HEK293T (cell line): ENCODE measurements at regions not wholly inside any gene's neighbourhood (a gene's known extent, or its start where the extent isn't known, plus 50 kb on each side); places are given as distances from the start of the nearest gene placed in this dataset.

Source experiments
- BHLHE40 ChIP-seq: fragments of 450-650 bp; IDR thresholded peaks from 2 replicates; pipeline ENCODE4 v1.6.1; 2016; ENCODE audit warnings: mild to moderate bottlenecking, moderate library complexity, borderline replicate concordance
- ELF4 ChIP-seq: fragments of 450-650 bp; IDR thresholded peaks from 2 replicates; pipeline ENCODE4 v1.6.1; 2017; ENCODE audit warnings: antibody characterized with exemption
- HDGF ChIP-seq: fragments of 450-650 bp; IDR thresholded peaks from 2 replicates; pipeline ENCODE4 v1.6.1; 2017; ENCODE audit warnings: antibody characterized with exemption, borderline replicate concordance
- LEF1 ChIP-seq: fragments of 450-650 bp; IDR thresholded peaks from 2 replicates; pipeline ENCODE4 v1.6.1; 2017; ENCODE audit warnings: mild to moderate bottlenecking, borderline replicate concordance
- NFRKB ChIP-seq: fragments of 450-650 bp; IDR thresholded peaks from 2 replicates; pipeline ENCODE4 v1.6.1; 2016; ENCODE audit warnings: mild to moderate bottlenecking, moderate library complexity
- SP1 ChIP-seq: fragments of 450-650 bp; IDR thresholded peaks from 2 replicates; pipeline ENCODE4 v1.6.1; 2017
- SUZ12 ChIP-seq: fragments of 450-650 bp; IDR thresholded peaks from 2 replicates; pipeline ENCODE4 v1.6.1; 2016; ENCODE audit warnings: mild to moderate bottlenecking

DNA sequence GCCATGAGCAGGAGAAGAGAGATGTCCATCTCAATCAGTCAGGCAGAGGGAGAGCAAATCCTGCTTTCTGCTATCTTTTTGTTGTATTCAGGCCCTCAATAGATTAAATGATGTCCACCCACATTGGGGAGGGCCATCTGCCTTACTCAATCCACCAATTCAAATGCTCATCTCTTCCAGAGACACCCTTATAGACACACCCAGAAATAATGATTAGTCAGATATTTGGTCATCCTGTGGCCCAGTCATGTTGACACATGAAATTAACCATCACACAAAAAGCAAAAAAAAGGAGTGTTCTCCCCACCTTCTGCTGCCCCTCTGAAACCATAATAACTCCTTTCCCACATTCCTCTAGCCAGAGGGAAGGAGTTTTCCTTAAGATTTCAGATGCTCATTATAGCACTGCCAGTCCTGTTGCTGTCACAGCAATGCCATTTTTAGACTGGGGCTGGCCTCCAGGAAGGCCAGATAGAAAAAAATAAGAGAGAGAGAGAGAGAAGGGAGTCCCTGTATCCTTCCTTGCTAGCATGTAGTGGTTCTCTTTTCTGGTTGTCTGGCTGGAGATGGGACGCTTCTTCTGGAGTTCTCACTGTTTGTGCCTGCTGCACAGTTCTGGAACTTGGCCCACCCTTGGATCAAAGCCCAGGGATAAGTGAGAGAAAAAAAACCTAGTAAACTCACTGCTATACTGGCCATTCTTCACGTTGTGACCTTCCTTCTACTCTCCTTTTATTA lies 177.7 kb downstream of the RBM46 start:
- TF ChIP-seq NFRKB (no peak), SP1 (no peak), LEF1 (no peak), SUZ12 (no peak), BHLHE40 (no peak), HDGF (no peak), ELF4 (no peak)
